ENCODE measurements at regions not wholly inside any gene's neighbourhood (a gene's known extent, or its start where the extent isn't known, plus 50 kb on each side); places are given as distances from the start of the nearest gene placed in this dataset.
A peak's percentile ranks its signal among the peaks of the same experiment; 100 is the strongest.

DNA sequence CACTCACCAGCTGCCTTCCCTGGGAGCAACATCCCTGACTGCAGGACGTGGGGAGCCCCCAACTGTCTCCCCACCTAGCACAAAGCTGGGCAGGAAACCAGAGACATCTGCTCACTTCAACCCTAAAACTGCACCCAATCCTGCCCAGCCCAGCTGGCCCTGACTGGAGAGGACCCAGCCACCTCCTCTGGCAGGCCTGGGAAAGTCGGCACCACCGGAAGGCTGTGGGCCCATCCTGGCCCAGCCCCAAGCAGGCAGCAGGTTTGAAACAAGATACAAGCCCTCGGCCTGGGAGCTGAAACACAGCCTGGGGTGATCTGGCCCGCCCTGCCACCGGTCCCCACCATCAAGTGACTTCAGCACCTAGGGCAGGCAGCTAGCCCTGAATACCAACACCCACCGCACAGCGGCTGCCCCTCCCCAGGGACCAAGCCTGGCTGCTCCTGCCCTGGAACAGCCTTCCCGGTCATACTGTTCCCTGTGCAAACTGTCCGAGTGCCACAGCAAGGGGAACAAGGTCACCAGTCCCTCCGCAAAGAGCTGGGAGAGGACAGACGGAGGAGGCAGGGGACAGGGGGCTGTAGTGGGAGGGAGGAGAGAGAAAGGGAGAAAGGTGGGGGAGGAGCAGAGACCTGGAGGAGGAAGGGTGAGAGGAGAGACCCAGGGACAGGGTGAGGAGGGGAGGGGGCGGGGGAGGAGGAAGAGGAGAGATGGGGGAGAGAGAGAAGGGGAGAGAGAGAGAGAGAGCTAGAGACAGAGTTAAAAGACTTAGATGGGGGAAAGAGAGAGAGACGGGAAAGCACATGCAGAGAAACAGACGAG is 115.7 kb downstream of the RFLNA start:
- DNase-seq = no peak

DNA sequence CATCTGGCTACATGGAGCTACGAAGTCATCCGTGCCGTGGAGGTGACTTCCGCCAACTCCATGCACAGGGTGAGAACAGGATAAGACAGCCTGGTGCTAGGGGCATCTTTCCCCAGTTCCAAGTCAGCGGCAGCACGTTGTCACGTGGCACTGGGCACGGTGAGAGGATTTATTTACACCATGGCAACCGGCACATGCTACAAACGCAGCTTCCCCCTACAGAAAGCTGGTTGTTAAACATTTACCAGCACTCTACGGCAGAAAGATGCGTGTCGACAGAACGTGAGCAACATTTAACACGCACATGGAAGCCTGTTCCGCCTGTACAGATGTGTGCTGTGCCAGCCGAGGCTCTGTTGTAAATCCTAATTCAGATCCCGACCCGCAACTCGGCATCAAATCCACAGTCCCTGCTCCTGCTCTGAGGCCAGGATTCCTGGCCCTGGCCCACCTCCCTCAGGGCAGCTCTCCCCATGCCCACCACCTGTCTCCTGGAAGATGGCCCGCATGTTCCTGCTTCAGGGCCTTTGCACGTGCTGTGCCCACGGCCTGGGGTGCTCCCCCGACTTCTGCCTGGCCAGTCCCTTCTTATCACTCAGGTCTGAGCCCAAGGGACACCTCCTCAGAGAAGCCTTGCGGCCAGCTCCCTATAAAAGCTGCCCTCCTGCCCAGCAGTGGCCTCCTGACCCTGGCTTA is 114.1 kb downstream of the RFLNA start:
- DNase-seq = no peak

DNA sequence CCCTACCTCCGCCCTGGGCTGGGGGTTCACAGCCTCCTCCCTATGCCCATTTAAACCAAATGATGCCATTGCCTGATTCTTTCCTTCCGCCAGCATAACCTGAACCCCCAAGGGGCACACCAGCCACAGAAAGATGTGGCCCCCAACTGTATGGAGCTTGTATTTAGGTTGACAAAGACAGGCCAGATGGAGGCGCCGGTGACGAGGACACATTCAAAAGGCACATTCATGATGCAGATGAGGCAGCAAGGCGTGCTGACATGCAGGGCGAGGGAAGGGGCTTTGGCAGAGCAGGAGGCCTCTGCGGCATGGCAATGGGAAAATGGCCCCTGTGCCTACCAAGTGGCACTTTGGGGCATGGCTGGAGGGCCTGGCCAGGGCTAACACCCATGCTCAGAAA is 112.2 kb downstream of the RFLNA start:
- DNase-seq = no peak

DNA sequence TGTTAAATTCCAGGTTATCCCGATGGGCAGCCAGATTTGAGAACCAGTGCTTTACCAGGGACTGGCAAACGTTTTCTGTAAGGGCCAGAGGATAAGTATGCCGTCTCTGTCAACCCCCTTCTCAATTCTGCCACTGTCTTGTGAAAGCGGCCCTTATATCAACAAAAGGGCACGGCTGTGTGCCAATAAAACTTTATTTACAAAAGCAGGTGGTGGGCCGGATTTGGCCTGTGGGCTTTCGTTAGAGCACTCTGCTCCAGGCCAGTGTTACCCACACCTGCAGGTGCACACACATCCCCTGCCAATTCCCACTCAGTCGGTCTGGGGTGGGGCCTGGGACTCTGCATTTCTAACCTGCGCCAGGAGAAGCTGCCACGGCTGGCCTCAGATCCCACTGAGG is 111.2 kb downstream of the RFLNA start:
- no peak for DNase-seq

DNA sequence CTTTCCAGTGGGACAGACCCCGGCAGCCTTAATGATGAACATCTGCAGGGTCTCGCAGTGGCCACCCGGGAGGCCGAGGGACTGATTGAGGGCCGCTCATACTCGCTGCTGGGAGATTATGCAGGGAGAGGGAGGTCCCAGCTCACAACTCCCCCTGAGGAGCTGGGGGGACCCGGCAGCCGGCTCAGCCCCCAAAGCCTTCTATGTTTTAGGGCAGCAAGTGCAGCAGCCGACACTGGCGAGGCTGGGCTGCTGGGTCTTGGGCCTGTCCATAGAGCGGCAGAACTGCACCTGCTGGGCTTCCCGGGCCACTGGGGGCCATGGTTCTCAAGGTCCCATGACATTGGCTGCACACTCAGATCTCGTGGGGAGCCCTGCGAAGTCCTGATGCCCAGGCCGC is 110.7 kb downstream of the RFLNA start:
- no peak for DNase-seq

DNA sequence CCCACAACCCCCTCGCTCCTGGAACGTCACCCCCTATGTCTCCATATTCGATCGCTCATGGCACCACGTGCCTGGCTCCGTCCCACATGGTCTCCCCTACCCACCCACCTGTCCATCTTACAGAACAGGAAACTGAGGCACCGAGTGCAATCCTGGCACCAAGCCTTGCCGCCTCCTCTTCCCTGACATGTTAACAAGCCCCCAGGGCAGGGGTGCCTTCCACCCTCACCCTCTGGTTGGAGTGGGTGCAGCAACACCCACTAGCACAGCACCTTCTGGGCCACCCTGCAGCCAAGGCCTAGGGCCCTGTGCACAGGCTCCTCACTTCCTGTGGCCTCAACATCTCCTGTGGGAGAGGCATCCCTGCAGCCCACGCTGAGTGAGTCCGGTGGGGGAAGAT is 110.3 kb downstream of the RFLNA start:
- DNase-seq = no peak

DNA sequence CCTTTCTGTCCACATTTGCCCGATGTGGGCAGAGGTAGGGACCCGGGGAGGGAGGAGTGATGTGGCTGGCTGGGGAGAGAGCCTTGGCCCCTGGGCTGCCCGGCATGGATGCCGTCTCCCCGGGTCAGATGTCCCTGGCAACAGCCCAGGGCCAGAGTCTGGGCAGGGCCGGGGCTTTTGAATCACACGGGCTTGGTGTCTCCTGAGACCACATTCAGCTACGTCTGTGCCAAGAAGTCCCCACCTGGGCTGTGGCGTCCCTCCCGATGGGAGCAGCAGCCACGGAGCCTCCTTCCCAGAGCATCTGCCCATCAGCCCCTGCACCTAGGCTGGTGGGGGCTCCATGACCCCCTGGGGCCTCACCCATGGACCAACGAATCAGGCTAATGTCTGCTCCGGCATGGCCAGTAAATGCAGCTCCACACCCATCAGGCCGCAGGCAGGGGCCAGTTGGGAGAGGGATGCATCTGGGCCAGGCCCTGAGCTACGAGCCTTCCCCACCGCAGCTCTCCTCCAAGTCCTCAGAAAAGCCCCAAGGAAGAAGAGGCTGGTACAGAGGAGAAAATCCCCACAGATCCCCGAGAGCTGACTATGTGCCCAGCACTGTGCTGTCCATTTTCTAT is 109.4 kb downstream of the RFLNA start:
- no peak for DNase-seq

DNA sequence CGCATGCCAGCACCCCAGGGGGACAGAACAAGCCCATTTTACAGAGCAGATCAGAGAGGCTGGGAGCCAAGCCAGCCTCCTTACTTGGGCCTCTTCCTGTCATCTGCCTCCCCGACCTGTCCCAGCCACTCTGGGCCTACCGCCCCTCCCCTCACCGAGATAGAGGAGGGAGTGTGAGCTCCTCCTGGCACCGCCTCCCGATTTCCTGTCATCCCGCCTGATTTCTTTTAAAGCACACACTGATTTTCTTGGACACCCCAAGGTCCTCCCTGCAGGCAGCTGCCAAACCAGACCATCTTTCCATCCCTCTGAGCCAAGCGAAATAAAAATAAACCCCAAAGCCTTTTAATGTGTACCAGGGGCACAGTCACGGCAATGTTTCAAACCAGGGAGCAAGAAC is 108.4 kb downstream of the RFLNA start:
- DNase-seq = no peak

DNA sequence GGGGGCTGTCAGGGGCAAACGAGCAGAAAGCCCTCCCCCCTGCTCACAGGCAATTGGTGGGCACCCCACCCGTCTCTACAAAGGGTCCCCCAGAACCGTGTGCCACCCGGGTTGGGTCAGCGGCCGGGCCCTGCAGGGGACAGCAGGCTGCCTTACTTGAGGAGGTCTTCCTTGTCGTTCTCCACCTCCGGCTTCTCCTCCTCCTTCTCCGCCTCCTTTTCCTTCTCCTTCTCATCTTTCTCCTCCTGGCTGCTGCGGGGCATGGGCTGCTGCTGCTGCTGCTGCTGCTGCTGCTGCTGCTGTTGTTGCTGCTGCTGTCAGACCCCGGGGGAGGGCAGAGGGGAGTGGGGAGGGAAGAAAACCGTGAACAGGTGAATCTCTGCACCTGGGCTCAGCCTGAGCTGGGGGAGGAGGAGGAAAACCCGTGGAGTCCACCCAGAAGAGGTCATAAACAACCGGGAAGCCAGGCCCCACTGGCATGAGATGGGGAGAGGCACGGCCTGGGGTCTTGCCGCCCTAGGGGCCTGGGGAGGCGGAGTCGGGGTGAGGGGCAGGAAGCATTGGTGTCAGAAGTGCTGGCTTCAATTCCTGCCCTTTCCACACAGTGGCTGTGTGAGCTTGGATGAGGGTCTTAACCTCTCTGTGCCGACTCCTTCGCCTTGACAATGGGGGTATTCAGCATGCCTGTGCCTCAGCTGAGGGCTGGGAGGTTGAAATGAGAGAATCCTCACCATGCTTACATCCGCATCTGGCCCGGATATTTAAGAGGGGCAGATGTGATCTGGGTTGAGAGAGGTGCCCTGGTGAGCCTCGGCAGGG is 107.6 kb downstream of the RFLNA start:
- no peak for DNase-seq

DNA sequence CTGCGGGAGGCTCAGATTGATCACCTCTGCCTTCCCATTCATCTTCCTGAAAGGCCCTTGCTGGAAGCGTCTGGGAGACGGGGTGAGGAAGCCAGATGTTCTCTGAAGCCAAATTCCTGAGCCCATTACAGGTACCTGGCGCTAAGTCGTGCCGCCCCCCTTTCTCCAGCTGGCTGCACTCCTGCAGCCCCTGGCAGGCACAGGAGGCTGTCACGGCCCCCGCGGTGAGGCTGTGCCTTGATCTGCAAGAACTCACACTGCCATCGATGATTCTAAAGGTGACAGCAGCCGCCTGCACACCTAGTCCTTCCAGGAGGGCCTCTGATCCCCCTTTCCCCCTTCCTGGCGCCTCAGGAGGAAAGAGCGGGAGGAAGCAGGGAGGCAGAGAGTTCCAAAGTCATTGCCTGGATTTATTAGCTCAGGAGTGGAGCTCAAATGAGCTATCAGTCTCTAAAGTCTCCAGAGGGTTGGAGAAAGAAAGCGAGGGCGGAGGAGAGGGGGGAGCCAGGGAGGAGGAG is 106.9 kb downstream of the RFLNA start:
- DNase-seq = no peak

DNA sequence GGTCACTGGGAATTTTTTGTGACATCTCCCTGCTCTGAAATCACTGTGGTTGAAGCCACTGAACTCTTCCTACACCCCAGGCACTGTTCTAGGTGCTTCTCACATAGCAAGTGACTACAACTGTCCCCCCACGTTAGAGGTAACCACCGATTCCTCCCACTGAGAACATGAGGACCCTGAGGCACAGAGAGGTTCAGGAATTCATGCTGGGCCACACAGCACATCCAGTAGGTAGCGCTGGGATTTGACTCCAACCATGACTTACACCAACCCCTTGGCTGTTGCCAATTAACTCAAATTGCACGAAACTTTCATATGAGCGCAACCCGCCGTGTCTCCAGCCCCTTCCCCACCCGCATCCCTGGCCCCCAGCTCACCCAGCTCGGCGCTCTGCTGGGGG is 105.2 kb downstream of the RFLNA start:
- DNase-seq = no peak

DNA sequence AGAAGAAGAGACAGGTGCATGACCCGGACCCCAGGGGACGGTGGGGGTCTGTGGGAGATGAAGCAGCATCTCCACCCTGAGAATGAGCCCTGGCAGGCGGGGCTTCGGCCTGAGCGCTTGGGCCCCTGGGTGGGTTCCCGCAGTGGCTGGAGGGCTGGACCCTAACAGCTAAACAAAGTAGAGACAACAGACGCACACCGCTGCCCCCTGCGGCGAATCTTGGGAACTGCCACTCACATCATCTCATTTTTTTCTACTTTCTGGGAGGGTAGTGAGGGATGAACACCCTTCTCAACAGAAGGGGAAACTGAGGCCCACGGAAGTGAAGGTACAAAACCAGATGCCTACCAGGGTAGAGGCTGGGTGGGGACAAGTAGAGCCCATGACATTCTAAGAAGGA is 104.7 kb downstream of the RFLNA start:
- peak; percentile 26 to 29 for DNase-seq

DNA sequence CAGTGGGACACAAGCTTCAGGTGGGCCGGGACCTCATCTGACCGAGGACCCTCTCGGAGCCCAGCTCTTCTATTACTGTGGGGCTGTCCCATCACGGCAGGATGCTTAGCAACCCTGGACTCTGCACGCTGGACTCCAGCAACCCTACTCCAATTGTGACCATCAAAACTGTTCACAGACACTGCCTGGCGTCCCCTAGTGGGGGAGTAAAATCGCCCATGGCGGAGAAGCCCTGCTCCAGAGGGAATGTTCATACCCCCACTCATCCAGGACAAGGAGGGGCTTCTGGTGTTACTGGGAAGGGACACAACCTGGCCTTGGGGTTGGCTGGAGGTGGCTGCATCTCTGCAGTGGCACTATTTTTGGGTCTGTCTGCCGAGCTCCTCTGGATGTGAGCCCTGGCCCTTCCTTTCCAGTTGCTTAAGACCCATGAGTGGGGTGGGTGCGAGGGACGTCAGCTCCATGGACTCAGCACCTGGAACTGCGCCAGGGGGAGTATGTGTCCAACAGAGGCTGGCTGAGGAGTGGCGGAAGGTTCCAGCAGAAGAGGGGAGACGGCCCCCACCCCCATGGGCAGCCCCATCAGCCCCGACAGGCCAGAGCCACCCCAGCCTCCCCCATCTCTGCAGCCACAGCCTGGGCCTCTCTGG is 103.8 kb downstream of the RFLNA start:
- no peak for DNase-seq

DNA sequence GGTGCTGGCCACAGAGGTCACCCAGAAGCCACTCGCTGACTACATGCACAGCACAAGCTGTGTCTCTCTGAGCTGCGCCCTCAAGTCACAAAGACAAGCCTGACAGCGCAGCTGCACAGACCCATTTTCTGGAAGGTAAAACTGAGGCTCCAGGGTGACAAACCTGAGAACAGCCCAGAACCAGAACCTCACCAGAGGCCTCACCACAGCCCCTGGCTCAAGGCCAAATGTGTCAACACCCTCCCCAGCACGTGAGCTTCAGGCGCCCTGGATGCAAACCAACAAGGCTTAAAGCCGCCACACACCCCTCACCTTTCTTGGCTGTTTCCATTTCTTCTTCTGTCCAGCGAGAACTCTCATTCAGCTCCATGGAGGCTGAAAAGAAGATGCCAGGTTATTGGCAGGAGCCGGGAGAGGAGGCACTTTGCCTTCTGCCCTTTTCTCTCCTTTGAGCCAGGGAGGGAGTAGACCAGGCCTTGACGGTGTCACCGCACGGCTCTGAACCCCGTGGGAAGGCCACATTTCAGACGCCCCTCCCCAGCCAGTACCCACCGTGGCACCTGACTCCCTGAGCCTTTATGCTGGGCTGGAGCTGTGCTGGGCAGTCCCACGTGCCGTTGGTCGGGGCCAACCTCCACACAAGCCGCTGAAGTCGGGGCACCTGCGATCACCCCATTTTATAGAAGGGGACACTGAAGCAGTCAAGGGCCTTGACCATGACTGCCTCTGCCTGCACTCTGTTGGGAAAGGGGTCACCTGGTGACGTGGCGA is 103.1 kb downstream of the RFLNA start:
- no peak for DNase-seq

DNA sequence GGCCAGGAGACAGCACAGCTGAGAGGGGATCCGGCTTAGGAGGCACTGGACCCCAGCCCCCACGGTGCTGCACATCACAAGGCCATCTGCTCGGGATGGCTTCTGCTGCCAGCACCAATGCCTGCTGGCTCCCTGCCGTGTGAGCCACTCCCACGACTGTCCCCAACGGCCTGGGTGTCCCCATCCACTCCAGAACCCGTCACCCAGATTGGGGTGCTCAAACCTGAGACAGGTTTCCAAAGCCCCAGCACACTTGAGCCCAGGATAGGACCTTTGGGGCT is 102.4 kb downstream of the RFLNA start:
- DNase-seq = no peak

DNA sequence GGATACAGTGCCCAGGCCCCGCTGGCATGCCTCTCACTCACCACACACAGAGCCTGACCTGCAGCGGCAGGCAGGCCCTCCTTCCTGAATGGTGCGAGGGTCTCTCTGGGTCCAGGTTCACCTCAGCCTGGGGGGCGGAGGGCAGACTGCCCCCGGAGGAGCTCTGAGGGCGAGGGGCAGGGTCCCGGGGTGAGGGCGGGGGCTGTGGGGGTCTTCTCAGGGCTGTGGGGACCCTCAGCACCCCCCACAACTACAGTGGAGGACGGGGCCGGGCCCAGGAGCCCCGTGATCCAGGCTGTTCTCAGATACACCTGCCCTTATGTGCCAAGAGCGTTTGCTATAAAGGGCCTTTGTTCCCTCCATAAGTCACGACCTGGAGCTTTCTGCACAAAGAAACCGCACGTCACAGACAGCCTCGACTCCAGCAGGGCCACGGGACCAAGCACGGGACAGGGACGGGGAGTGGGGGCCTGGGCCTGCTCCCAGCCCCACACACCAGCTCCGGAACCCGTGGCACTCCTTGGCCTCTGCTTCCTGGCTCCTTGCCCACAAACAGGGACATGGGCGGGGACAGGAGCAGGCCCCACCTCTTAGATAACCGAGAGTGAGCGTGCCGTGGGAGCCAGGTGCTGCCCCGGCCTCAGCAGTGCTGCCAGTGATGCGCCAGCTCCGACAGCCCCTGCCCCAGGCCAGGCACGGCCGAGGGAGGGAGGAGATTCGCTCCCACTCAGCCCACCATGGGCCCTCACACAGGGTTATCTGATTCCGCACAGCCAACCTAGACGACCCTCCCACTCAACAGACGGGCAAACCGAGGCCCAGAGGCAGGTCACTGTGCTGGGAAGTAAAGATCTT is 101.9 kb downstream of the RFLNA start:
- no peak for DNase-seq

DNA sequence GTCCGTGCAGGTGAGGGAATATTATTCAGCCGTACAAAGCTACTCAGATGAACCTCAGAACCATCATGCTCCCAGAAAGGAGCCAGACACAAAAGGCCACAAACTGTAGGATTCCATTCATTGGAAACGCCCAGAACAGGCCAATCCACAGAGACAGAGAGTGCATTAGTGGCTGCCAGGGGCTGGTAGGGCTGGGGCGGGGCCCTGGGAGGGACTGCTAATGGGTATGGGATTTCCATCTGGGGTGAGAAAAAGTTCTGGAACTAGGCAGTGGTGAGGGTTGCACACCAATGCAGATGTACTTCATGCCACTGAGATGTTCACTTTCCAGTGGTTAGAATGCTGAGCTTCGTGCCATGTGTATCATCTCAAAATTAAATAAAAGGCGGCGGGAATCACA is 101.1 kb downstream of the RFLNA start:
- no peak for DNase-seq

DNA sequence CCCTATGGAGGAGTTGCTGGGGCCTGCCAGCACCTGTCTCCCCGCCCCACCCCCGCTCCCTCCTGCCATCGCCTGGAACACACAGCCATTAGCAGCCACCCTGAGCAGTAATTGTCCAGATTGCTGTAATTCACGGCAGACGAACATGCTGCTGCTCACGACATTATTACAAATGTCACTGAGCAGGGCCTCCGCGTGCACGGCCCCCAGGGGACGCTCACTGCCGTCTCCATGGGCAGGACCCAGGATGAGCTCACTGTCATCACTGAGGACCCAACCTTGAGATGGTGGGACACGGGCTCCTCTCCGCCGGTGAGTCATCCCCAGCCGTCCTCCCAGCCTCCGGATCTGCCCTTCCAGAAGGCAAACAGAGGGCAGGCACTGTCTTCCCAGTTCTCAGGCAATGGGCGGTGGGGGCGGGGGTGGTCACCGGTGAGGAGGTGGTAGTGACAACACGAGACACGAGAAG is 100.4 kb downstream of the RFLNA start:
- DNase-seq = no peak

DNA sequence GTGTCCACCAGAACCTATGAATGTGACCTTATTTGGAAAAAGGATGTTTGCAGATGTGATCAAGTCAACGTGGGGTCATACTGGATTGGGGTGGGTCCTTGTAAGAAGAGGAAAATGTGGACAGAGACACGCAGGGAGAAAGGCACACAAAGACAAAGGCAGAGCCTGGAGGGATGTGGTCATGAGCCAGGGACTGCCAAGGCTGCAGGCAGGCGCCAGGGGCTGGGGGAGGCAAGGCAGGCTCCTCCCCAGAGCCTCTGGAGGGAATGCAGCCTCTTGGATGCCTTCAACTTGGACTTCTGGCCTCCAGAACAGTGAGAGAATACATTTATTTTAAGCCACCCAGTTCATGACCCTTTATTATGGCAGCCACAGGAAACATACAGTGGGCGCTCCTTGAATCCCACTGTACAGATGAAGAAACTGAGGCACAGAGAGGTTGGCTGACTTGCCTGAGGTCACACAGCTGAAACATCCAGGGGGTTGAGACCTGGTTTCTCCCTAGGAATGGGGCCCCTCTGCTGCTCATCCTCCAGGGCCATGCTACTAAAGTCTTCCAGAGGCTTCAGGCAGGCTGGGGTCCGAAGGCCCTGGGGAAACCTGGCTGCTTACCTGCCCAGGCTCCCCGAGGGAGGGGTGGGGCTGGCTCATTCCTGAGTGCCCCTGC is 99.7 kb downstream of the RFLNA start:
- DNase-seq = no peak

DNA sequence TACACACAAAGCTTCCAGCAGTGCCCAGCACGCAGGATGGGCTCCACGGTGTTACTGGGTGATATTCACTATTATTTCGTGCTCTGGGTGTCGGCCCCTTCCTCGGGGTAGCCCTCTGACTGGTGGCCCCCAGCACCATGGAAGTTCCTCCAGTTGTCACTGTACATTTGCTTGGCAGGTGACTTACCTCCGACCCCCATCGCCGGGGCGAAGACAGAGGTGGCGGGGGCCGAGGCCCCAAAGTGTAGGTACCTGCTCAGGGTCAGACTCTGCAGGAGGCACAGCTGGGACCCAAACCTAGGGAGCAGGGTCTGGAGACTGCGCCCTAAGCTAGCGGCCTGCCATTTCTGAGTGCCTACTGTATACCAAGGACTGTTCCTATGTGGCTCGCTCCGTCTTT is 98.9 kb downstream of the RFLNA start:
- DNase-seq = no peak

Measured in activated CD4-positive, alpha-beta T cell treated with anti-CD3 and anti-CD28 coated beads for 4 hours (primary cell).